Endothelial cell of umbilical vein (primary cell): ENCODE measurements at regions not wholly inside any gene's neighbourhood (a gene's known extent, or its start where the extent isn't known, plus 50 kb on each side); places are given as distances from the start of the nearest gene placed in this dataset.

Source experiments
- BruUV-seq: library from RNA; stranded (reverse); fragments of 400-500 nt; replicated peaks from 2 replicates; lab custom pipeline; 2021; lab: Mats Ljungman, UMichigan
- CTCF ChIA-PET: fragments of 300-600, 350-600 bp; sonication (Branson Sonifier 250); formaldehyde crosslinking; loops from one replicate; lab custom pipeline; 2021; ENCODE audit warnings: antibody characterized with exemption, inconsistent platforms; lab: Charles Lee
- POLR2A ChIA-PET: fragments of 300-600, 350-600 bp; sonication (Branson Sonifier 250); formaldehyde crosslinking; loops from one replicate; lab custom pipeline; 2021; ENCODE audit warnings: antibody characterized with exemption, inconsistent platforms; lab: Charles Lee
- DNase-seq: peaks from one replicate; pipeline ENCODE4 v3.0.0-alpha.2; 2011; ENCODE audit warnings: low read depth, low spot score
- FAIRE-seq: peaks from 2 replicates; lab custom pipeline; 2011; peaks lifted over from hg19 to GRCh38; lab: Jason Lieb, UNC
- H2AFZ ChIP-seq: 2 replicates; pipeline ENCODE4 v1.6.0; 2012; ENCODE audit warnings: low read depth, low read length, control low read depth, inconsistent platforms
- H3K27ac ChIP-seq: 2 replicates; pipeline ENCODE4 v1.5.1; 2011; ENCODE audit warnings: low read depth, mild to moderate bottlenecking, control low read depth, low read length, moderate library complexity; ENCODE audit not compliant: insufficient read depth
- H3K27me3 ChIP-seq, 2 experiments: 2 replicates each; pipeline versions ENCODE4 v1.6.0 to v1.6.1; 2011; ENCODE audit warnings: low read length in 2 of 2, mixed read lengths in 1 of 2; ENCODE audit not compliant: control insufficient read depth in 2 of 2, insufficient read depth in 2 of 2
- H3K36me3 ChIP-seq, 2 experiments: 2 replicates in 1 of 2; 3 replicates in 1 of 2; pipeline ENCODE4 v1.5.1; 2011; ENCODE audit warnings: low read length in 2 of 2, mild to moderate bottlenecking in 1 of 2, moderate library complexity in 1 of 2; ENCODE audit not compliant: control insufficient read depth in 2 of 2, insufficient read depth in 2 of 2; ENCODE audit errors: extremely low read depth in 1 of 2
- H3K4me1 ChIP-seq: 3 replicates; pipeline ENCODE4 v1.5.1; 2011; ENCODE audit warnings: mild to moderate bottlenecking, low read length; ENCODE audit not compliant: control insufficient read depth, insufficient read depth; ENCODE audit errors: extremely low read depth
- H3K4me2 ChIP-seq: 2 replicates; pipeline ENCODE4 v1.6.1; 2011; ENCODE audit warnings: low read length, control low read depth, mixed read lengths; ENCODE audit not compliant: insufficient read depth
- H3K4me3 ChIP-seq, 3 experiments: fragments of 200-600 bp in 1 of 3; sonication (generic), shearing (Covaris generic) in 1 of 3; replicated peaks in 1 of 3; 2 replicates each; pipeline ENCODE4 v1.5.1; 2011 to 2016; ENCODE audit warnings: control low read depth in 3 of 3, low read length in 3 of 3, mild to moderate bottlenecking in 2 of 3, inconsistent platforms in 1 of 3, low read depth in 1 of 3, moderate library complexity in 1 of 3; ENCODE audit not compliant: insufficient read depth in 1 of 3
- H3K79me2 ChIP-seq: 2 replicates; pipeline ENCODE4 v1.6.0; 2012; ENCODE audit warnings: low read length, inconsistent platforms; ENCODE audit not compliant: control insufficient read depth, insufficient read depth
- H3K9ac ChIP-seq: replicated peaks from 2 replicates; pipeline ENCODE3; 2011; ENCODE audit warnings: low read length, control low read depth; ENCODE audit not compliant: insufficient read depth; ENCODE audit errors: extremely low read depth
- H3K9me1 ChIP-seq: replicated peaks from 3 replicates; pipeline ENCODE4 v1.6.0; 2011; ENCODE audit warnings: mild to moderate bottlenecking, low read length; ENCODE audit not compliant: control insufficient read depth, insufficient read depth; ENCODE audit errors: extremely low read depth
- H3K9me3 ChIP-seq: replicated peaks from 2 replicates; pipeline ENCODE4 v1.5.1; 2012; ENCODE audit warnings: low read length, inconsistent platforms; ENCODE audit not compliant: control insufficient read depth, insufficient read depth
- H4K20me1 ChIP-seq: replicated peaks from 2 replicates; pipeline ENCODE3; 2011; ENCODE audit warnings: mild to moderate bottlenecking, low read length; ENCODE audit not compliant: control insufficient read depth, insufficient read depth; ENCODE audit errors: extremely low read depth
- CTCF ChIP-seq, 2 donors: IDR thresholded peaks; 1 replicate in 1 of 2; 2 replicates in 1 of 2; pipeline ENCODE4 v1.5.1; 2011; ENCODE audit warnings: low read length in 2 of 2, mild to moderate bottlenecking in 2 of 2, moderate library complexity in 2 of 2, control low read depth in 1 of 2, inconsistent platforms in 1 of 2, low read depth in 1 of 2; ENCODE audit not compliant: insufficient read depth in 1 of 2; ENCODE audit errors: extremely low read depth in 1 of 2
- EZH2 ChIP-seq: IDR thresholded peaks from 2 replicates; pipeline ENCODE4 v1.6.1; 2012; ENCODE audit warnings: borderline replicate concordance, low read depth, mild to moderate bottlenecking, moderate library complexity, low read length, inconsistent platforms; ENCODE audit not compliant: severe bottlenecking
- FOS ChIP-seq: IDR thresholded peaks from 2 replicates; pipeline ENCODE4 v1.6.1; 2011; ENCODE audit warnings: mild to moderate bottlenecking, low read length, moderate library complexity, borderline replicate concordance; ENCODE audit not compliant: insufficient read depth
- GATA2 ChIP-seq: IDR thresholded peaks from 2 replicates; pipeline ENCODE4 v1.7.0; 2011; ENCODE audit warnings: low read depth, mild to moderate bottlenecking, moderate library complexity, mixed read lengths, low read length; ENCODE audit not compliant: insufficient read length, insufficient read depth
- JUN ChIP-seq: IDR thresholded peaks from 2 replicates; pipeline ENCODE4 v1.6.1; 2011; ENCODE audit warnings: borderline replicate concordance, low read depth; ENCODE audit not compliant: insufficient read length, insufficient read depth
- MAX ChIP-seq: IDR thresholded peaks from 2 replicates; pipeline ENCODE4 v1.6.1; 2011; ENCODE audit not compliant: insufficient read depth, insufficient read length
- MYC ChIP-seq: IDR thresholded peaks from one replicate; pipeline ENCODE4 v1.6.1; 2011; ENCODE audit warnings: mild to moderate bottlenecking, low read depth, low read length
- POLR2A ChIP-seq: IDR thresholded peaks from 2 replicates; pipeline ENCODE4 v1.6.1; 2012; ENCODE audit warnings: low read depth, mild to moderate bottlenecking, control low read depth, low read length
- POLR2AphosphoS5 ChIP-seq: IDR thresholded peaks from 2 replicates; pipeline ENCODE4 v1.6.1; 2012; ENCODE audit warnings: low read depth, mild to moderate bottlenecking, control low read depth, low read length, moderate library complexity; ENCODE audit not compliant: insufficient read depth
- dilution Hi-C: fragments of 300-500 bp; cut with MboI; formaldehyde crosslinking; loops from one replicate; pipeline ENCODE4 v1.15.0; 2019; ENCODE audit warnings: low sequenced_read_pairs; ENCODE audit not compliant: extremely low pct_ligation_motif_present
- intact Hi-C: fragments of 100-400 bp; cut with micrococcal nuclease; formaldehyde crosslinking; loops from one replicate; pipeline ENCODE4 v1.10.0; 2022

DNA sequence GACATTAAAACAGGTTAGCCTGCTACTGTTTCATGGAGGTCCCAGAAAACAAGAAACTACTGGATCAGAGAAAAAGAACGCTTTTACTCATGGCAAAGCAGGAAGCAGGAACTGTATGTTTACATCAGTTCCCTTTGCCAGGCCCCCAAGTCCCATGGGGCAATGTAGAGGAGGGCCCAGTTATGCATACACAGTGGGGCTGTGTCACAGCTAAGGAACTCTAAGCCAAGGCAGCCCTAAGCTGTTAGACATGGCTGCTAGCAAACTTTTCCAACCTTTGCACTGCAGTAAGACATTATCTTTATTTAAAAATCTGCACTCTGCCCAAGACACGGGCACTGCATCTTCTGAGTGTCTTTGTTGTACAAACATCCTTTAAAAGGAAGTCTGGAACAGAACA is 975.8 kb downstream of the C4orf33 start:
- FAIRE-seq = no peak
- no peaks in the 10 kb centered on the region for H3K36me3 ChIP-seq

More for the DNA sequence above, 975.8 kb downstream of the C4orf33 start:
- ChIA-PET CTCF (no interaction called here), POLR2A (no interaction called here)
- Histone ChIP-seq H3K4me3 (no peak overlapping the region), H3K4me2 (no peak overlapping the region), H3K79me2 (no peaks in the 10 kb centered on the region), H2AFZ (no peak overlapping the region), H3K4me1 (no peaks in the 10 kb centered on the region), H4K20me1 (no peaks in the 10 kb centered on the region), H3K9me3 (no peaks in the 10 kb centered on the region), H3K27ac (no peak overlapping the region), H3K9me1 (no peaks in the 10 kb centered on the region), H3K9ac (no peak overlapping the region), H3K27me3 (no peaks in the 10 kb centered on the region)
- DNase-seq = no peak
- no TSS peak for BruUV-seq
- dilution Hi-C loops = no loop called here
- intact Hi-C loops = no loop called here
- TF ChIP-seq POLR2A (no peak), POLR2AphosphoS5 (no peak), CTCF (IDR thresholded peaks at IDR 0.05; ENCODE audit: extremely low read depth in 1 of 2, insufficient read depth in 1 of 2, low read depth in 1 of 2, low read length in 2 of 2) (no peak), FOS (no peak), JUN (no peak), MYC (no peak), EZH2 (no peak), GATA2 (no peak), MAX (no peak)
